MM.1S (cell line): ENCODE measurements at regions not wholly inside any gene's neighbourhood (a gene's known extent, or its start where the extent isn't known, plus 50 kb on each side); places are given as distances from the start of the nearest gene placed in this dataset.

ENCODE experiments used
- DNase-seq: peaks from one replicate; pipeline ENCODE4 v3.0.0-alpha.2; 2015
- H2AFZ ChIP-seq: fragments of 300-600 bp; sonication (generic); 2 replicates; pipeline ENCODE4 v1.6.0; 2016; ENCODE audit warnings: antibody characterized with exemption, low read length
- H3F3A ChIP-seq: fragments of 300-600 bp; sonication (generic); 2 replicates; pipeline ENCODE4 v1.6.1; 2016; ENCODE audit warnings: mild to moderate bottlenecking, antibody characterized with exemption, low read length, moderate library complexity, mixed read lengths; ENCODE audit not compliant: insufficient read depth
- H3K27ac ChIP-seq: fragments of 300-600 bp; sonication (generic); 2 replicates; pipeline ENCODE4 v1.5.1; 2016; ENCODE audit warnings: mild to moderate bottlenecking, low read length
- H3K27me3 ChIP-seq: fragments of 300-600 bp; sonication (generic); replicated peaks from 2 replicates; pipeline ENCODE4 v1.6.0; 2016; ENCODE audit warnings: low read length; ENCODE audit not compliant: insufficient read depth
- H3K36me3 ChIP-seq: fragments of 300-600 bp; sonication (generic); replicated peaks from 2 replicates; pipeline ENCODE4 v1.6.1; 2016; ENCODE audit warnings: mild to moderate bottlenecking, low read length, mixed read lengths; ENCODE audit not compliant: insufficient read depth
- H3K4me1 ChIP-seq: fragments of 300-600 bp; sonication (generic); 2 replicates; pipeline ENCODE4 v1.6.1; 2016; ENCODE audit warnings: low read length, mixed read lengths
- H3K4me2 ChIP-seq: fragments of 300-600 bp; sonication (generic); 2 replicates; pipeline ENCODE4 v1.6.0; 2016; ENCODE audit warnings: low read depth, low read length
- H3K4me3 ChIP-seq: fragments of 300-600 bp; sonication (generic); 2 replicates; pipeline ENCODE4 v1.5.1; 2016; ENCODE audit warnings: low read length, mixed read lengths
- H3K79me2 ChIP-seq: fragments of 300-600 bp; sonication (generic); 2 replicates; pipeline ENCODE4 v1.6.1; 2016; ENCODE audit warnings: mixed run types, low read length, mixed read lengths
- H3K9ac ChIP-seq: fragments of 300-600 bp; sonication (generic); 2 replicates; pipeline ENCODE4 v1.6.1; 2016; ENCODE audit warnings: low read length, mixed read lengths
- H3K9me2 ChIP-seq: fragments of 300-600 bp; sonication (generic); replicated peaks from 2 replicates; pipeline ENCODE4 v1.6.1; 2016; ENCODE audit warnings: mild to moderate bottlenecking, low read length, mixed read lengths; ENCODE audit not compliant: insufficient read depth
- H3K9me3 ChIP-seq: fragments of 300-600 bp; sonication (generic); replicated peaks from 2 replicates; pipeline ENCODE4 v1.6.1; 2016; ENCODE audit warnings: mild to moderate bottlenecking, low read length, mixed read lengths; ENCODE audit not compliant: insufficient read depth
- H4K20me1 ChIP-seq: fragments of 300-600 bp; sonication (generic); 2 replicates; pipeline ENCODE4 v1.6.1; 2016; ENCODE audit warnings: mild to moderate bottlenecking, low read length, moderate library complexity, mixed read lengths; ENCODE audit not compliant: insufficient read depth
- CTCF ChIP-seq: fragments of 300-600 bp; sonication (generic); IDR thresholded peaks from 2 replicates; pipeline ENCODE4 v1.5.1; 2016; ENCODE audit warnings: antibody characterized with exemption, low read length, mixed read lengths
- EZH2 ChIP-seq: fragments of 300-600 bp; sonication (generic); optimal IDR thresholded peaks from 2 replicates; pipeline ENCODE3; 2017; ENCODE audit warnings: low read depth, mild to moderate bottlenecking, antibody characterized with exemption, low read length, mixed read lengths
- EZH2phosphoT487 ChIP-seq: fragments of 300-600 bp; sonication (generic); IDR thresholded peaks from 2 replicates; pipeline ENCODE4 v1.6.1; 2018; ENCODE audit warnings: antibody characterized with exemption, low read length

DNA sequence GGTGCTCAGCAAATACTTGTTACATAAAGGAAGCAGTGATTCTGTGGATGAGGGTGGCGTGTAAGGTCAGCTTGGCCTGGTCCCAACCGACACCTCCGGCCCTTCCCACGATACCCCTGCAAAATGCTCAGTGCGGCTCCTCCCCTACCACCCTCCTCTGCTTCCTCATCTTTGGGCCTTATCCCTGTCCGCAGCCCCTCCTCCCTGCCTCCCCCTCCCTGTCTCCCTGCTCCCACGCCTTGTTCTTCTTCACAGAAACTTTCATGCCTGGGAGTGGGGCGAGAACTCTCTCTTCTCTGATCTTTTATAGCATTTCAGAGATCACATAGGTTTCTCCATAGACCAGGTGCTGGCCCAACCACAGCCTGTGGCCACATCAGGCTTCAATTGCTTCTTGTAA, 75.0 kb upstream of the ATP2B2 start:
- no peak for TF ChIP-seq EZH2phosphoT487
- TF ChIP-seq CTCF: no peak
- TF ChIP-seq EZH2: no peak

DNA sequence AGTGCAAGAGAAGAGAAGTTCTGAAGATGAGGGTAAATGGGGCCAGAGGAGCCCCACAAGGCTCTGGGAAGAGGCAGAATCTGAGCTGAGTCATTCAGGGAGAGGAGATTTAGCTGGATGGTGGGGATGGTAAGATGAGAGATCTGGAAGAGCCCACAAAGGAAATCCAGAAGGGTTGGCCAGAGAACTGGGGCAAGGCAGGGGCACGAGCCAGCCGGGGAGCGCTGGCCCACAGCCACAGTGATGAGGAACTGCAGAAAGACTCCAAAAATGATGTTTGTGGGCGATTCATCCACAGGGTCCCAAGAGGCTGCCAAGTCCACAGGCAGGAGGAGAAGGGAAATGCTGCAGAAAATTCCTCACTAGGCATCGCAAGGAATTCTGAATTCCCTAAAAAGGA, 75.9 kb upstream of the ATP2B2 start:
- H3K27me3 ChIP-seq: peaks cover 52% of the 10 kb centered on the region
- no peaks in the 10 kb centered on the region for H3F3A ChIP-seq
- no peak overlapping the region for H2AFZ ChIP-seq
- H3K79me2 ChIP-seq: no peaks in the 10 kb centered on the region
- no peaks in the 10 kb centered on the region for H4K20me1 ChIP-seq
- H3K4me3 ChIP-seq: no peak overlapping the region
- no peaks in the 10 kb centered on the region for H3K9me2 ChIP-seq
- H3K4me1 ChIP-seq: no peaks in the 10 kb centered on the region
- H3K9ac ChIP-seq: no peak overlapping the region
- H3K9me3 ChIP-seq: no peaks in the 10 kb centered on the region
- TF ChIP-seq EZH2 (no peak), EZH2phosphoT487 (no peak), CTCF (no peak)
- no peaks in the 10 kb centered on the region for H3K36me3 ChIP-seq
- DNase-seq: no peak
- no peak overlapping the region for H3K27ac ChIP-seq
- H3K4me2 ChIP-seq: no peak overlapping the region

More for the DNA sequence above, 75.0 kb upstream of the ATP2B2 start:
- no peak for DNase-seq
- Histone ChIP-seq H3K9ac (no peak overlapping the region), H3K4me2 (no peak overlapping the region), H4K20me1 (no peaks in the 10 kb centered on the region), H3K4me3 (no peak overlapping the region), H3K27me3 (peaks cover 44% of the 10 kb centered on the region), H3F3A (no peaks in the 10 kb centered on the region), H3K9me3 (no peaks in the 10 kb centered on the region), H3K9me2 (no peaks in the 10 kb centered on the region), H3K4me1 (no peaks in the 10 kb centered on the region), H3K36me3 (no peaks in the 10 kb centered on the region), H2AFZ (no peak overlapping the region), H3K27ac (no peak overlapping the region), H3K79me2 (no peaks in the 10 kb centered on the region)

DNA sequence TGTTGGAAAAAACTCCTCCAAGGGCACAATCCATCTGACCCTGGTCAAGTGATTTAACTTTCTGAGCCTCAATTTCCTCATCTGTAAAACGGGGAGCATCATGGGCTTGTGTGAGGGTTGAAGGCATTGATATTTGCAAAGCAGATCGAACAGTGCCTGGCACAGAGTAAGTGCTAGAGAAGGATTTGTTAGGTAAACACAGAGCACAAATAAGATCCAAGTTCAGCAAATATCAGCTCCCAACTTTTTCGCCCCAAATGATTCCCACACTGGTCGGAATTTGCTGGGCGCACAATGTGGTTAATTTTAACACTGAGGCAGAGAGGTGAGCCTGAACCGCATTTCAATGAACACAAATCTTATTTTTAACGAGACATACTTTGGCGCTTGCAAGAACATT, 76.3 kb upstream of the ATP2B2 start:
- Histone ChIP-seq H3K27ac (no peak overlapping the region), H3K4me1 (no peaks in the 10 kb centered on the region), H3K27me3 (peaks cover 52% of the 10 kb centered on the region), H2AFZ (no peak overlapping the region), H3K9me3 (no peaks in the 10 kb centered on the region), H4K20me1 (no peaks in the 10 kb centered on the region), H3K4me2 (no peak overlapping the region), H3F3A (no peaks in the 10 kb centered on the region), H3K9ac (no peak overlapping the region), H3K9me2 (no peaks in the 10 kb centered on the region), H3K36me3 (no peaks in the 10 kb centered on the region), H3K79me2 (no peaks in the 10 kb centered on the region), H3K4me3 (no peak overlapping the region)
- no peak for TF ChIP-seq EZH2
- no peak for TF ChIP-seq CTCF
- no peak for TF ChIP-seq EZH2phosphoT487
- DNase-seq: no peak
